ENCODE measurements at regions not wholly inside any gene's neighbourhood (a gene's known extent, or its start where the extent isn't known, plus 50 kb on each side); places are given as distances from the start of the nearest gene placed in this dataset.
A peak's percentile ranks its signal among the peaks of the same experiment; 100 is the strongest.

DNA sequence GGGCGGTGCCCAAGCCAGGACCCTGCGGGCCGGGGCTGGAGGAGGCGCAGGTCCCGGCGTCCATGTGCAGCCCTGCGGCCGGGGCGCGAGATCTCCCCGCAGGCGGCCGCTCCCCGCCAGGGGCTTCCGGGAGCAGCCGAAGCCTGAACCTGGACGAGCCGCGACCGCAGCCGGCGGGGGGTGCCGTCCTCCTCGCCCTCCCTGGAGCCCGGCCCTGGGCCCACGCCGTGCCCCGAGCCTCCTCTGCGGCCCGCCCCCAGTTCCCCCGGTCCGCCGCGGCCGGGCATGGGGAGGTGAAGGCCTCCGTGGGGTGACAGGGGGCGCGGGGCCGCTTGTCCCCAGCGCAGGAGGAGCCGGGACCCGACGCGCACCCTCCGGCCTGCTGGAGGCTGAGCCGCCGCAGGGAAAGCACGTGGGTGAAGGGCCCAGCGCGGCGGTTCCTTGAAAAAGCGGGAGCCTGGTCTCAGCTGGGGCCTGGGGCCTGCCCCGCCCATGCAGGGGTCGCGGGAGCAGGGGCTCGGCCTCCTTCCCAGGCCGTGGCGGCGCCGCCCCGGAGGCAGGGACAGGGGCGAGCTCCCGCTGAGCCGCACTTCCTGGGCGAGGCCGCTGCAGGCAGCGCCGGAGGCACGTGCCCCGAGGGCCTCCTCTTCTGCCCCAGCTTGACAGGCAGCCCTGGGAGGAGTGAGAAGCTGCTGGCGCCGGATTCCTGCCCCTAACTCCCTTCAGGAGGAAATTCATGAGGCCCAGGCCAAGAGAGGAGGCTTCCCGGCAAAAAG lies 55.6 kb upstream of the PPP2R5C start:
- TF ChIP-seq, protein P1, sequence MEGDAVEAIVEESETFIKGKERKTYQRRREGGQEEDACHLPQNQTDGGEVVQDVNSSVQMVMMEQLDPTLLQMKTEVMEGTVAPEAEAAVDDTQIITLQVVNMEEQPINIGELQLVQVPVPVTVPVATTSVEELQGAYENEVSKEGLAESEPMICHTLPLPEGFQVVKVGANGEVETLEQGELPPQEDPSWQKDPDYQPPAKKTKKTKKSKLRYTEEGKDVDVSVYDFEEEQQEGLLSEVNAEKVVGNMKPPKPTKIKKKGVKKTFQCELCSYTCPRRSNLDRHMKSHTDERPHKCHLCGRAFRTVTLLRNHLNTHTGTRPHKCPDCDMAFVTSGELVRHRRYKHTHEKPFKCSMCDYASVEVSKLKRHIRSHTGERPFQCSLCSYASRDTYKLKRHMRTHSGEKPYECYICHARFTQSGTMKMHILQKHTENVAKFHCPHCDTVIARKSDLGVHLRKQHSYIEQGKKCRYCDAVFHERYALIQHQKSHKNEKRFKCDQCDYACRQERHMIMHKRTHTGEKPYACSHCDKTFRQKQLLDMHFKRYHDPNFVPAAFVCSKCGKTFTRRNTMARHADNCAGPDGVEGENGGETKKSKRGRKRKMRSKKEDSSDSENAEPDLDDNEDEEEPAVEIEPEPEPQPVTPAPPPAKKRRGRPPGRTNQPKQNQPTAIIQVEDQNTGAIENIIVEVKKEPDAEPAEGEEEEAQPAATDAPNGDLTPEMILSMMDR (IDR thresholded peaks at IDR 0.05; ENCODE audit: unreplicated experiment), result no peak
- no peaks in the 10 kb centered on the region for H3K9me3 Mint-ChIP-seq
- H3K27ac Mint-ChIP-seq, result no peak overlapping the region
- H3K36me3 Mint-ChIP-seq, result no peaks in the 10 kb centered on the region
- H3K4me1 Mint-ChIP-seq, result peaks cover 4% of the 10 kb centered on the region
- H3K4me3 Mint-ChIP-seq, result peak overlapping the region; percentile 56
- peaks cover 46% of the 10 kb centered on the region for H3K27me3 Mint-ChIP-seq (ENCODE audit: low read depth)
- DNase-seq (ENCODE audit: low spot score in 2 of 2, unreplicated experiment in 2 of 2), result no peak

DNA sequence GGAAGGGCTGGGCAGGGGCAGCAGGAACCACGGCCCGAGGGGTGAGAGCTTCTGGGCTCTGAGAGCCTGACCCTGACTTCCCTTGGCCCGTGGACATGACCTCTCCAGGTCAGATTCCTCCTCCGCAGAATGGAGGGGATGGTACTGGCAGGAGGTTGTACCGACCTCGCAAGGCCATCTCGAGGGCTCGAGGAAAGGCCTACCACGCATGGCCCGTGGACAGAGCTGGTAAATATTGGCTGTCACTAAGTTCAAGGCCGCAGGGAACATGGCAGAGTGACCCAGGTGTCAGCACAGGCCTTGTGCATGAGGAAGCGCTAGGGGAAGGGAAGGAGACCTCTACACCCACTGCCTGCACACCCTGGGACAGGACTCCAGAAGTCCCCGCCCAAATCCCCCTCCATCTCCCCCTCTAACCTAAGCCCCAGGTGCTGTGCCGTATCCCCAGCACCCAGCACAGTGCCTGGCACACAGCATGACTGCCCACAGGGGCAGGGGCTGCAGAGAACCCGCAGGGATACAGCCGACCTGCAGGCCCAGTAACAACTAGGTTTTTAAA lies 54.9 kb upstream of the PPP2R5C start:
- H3K27me3 Mint-ChIP-seq (ENCODE audit: low read depth), result peaks cover 42% of the 10 kb centered on the region
- H3K4me1 Mint-ChIP-seq, result peaks cover 4% of the 10 kb centered on the region
- no peak overlapping the region for H3K4me3 Mint-ChIP-seq

DNA sequence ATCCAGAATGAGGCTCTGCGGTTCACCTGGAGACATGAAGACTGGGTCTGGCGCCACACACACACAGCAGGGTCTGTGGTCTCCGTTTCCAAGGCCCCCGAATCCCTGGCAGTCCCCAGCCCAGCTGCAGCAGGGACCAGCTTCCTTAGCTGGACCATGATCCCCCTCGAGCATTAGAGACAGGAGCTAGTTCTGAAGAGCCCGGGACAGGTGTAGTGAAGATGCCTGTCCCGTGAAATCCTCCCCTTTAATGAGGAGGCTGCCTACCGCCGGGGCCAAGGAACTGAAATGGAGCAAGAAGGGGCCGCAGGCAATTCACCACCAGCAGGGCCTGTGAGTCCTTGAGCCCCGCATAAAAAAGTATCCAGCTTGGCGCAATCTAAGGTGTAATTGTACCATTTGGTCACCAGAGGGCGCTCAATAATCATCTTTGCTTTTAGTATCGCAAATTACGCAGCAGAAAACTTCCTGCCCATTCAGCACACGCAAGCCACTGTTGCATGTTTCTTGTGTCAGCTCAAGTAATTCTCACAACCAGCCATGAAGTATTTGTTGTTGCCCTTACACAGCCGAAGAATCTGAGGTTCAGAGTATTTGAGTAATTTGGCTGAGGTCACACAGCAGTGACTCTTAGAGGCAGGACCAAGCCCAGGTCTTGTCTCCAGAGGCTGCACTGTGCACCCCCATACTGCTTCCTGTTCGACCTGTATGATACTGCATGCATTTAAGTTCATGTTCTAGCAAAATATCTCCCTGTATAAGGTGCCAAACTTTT lies 54.3 kb upstream of the PPP2R5C start:
- H3K27ac Mint-ChIP-seq, result no peak overlapping the region
- no peak overlapping the region for H3K4me3 Mint-ChIP-seq
- peaks cover 4% of the 10 kb centered on the region for H3K4me1 Mint-ChIP-seq
- no peaks in the 10 kb centered on the region for H3K9me3 Mint-ChIP-seq
- DNase-seq (ENCODE audit: low spot score in 2 of 2, unreplicated experiment in 2 of 2), result peak in 1 of 2 experiments; percentile 59
- TF ChIP-seq, protein P1 (IDR thresholded peaks at IDR 0.05; ENCODE audit: unreplicated experiment), result peak; percentile 99
- H3K36me3 Mint-ChIP-seq, result no peaks in the 10 kb centered on the region
- H3K27me3 Mint-ChIP-seq (ENCODE audit: low read depth), result peaks cover 36% of the 10 kb centered on the region

More for the DNA sequence above, 54.9 kb upstream of the PPP2R5C start:
- Mint-ChIP-seq H3K9me3 (no peaks in the 10 kb centered on the region), H3K27ac (no peak overlapping the region), H3K36me3 (no peaks in the 10 kb centered on the region)
- TF ChIP-seq, protein P1 (IDR thresholded peaks at IDR 0.05; ENCODE audit: unreplicated experiment), result no peak
- DNase-seq (ENCODE audit: low spot score in 2 of 2, unreplicated experiment in 2 of 2), result no peak

DNA sequence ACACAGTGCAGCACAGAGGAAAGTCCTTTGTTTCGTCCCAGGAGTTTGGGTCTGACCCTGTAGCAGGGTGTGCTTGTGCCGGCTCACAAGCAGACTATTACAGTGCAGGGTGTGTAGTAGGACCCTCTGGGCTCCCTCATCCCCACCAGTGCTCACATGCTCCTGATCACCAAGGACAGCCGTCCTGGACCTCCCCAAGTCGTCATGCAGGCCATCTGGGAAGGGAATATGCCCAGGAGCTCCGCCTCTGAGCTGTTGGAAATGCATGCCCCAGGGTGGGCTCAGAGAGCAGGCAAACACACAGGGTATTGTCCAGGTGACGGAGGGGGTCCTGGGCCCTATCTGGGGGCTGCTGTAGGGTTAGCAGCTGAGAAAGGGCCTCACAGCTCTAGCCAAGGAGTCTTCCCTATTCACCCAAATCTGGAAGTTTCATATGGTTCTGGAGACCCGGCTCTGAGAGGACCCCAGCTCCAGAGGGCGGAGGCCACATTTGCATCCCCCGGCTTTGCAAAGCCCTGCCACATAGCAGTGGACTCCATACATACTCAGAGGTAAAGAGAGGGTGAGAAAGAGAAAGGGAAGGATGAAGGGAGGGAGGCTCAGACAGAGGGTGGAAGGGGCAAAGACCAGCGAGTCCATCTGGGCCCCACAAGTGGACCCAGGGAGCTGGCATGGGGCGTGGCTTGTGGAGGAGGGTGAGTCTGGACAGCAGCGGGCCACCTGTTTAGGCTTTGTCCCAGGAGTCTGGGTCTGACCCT lies 53.5 kb upstream of the PPP2R5C start:
- no peaks in the 10 kb centered on the region for H3K9me3 Mint-ChIP-seq
- no peaks in the 10 kb centered on the region for H3K36me3 Mint-ChIP-seq
- peaks cover 28% of the 10 kb centered on the region for H3K27me3 Mint-ChIP-seq (ENCODE audit: low read depth)
- no peak overlapping the region for H3K4me3 Mint-ChIP-seq
- no peak for DNase-seq (ENCODE audit: low spot score in 2 of 2, unreplicated experiment in 2 of 2)
- TF ChIP-seq, protein P1 (IDR thresholded peaks at IDR 0.05; ENCODE audit: unreplicated experiment), result no peak
- peaks cover 4% of the 10 kb centered on the region for H3K4me1 Mint-ChIP-seq
- H3K27ac Mint-ChIP-seq, result no peak overlapping the region

DNA sequence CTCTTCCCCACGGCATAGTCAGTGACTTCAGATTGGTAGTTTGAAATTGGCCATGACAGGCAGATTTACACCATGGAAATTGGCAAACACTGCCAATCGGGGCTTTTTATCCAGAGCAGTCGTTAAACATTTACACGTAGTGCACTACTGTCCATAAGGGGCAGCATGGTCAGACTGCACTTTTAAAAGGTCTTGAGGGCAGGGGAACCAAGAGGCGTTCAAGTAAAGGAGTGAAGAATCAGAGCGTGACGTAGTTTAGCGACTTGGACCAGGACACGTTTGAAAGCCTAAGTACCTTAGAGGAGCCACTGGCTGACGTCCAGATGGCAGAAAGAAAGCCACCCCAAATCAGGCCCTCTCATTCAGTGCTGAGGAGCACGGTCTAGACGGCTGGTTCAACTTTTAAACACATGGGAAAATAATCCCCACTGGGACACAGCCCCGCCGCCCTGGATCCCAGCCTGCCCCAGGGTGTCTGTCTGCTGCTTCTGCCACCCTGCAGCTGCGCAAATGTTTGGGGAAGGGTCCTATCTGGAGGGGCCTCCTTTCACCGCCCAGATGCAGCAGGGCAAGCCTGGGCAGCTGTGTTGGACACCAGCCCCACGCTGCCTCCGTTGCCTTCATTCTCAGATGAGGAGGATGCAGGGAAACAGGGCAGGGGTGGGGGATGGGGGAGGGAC lies 52.5 kb upstream of the PPP2R5C start:
- H3K27ac Mint-ChIP-seq, result no peak overlapping the region

More for the DNA sequence above, 52.5 kb upstream of the PPP2R5C start:
- Mint-ChIP-seq H3K27me3 (ENCODE audit: low read depth) (peaks cover 20% of the 10 kb centered on the region), H3K36me3 (no peaks in the 10 kb centered on the region), H3K4me1 (peaks cover 4% of the 10 kb centered on the region), H3K9me3 (peaks cover 4% of the 10 kb centered on the region), H3K4me3 (no peak overlapping the region)
- TF ChIP-seq, protein P1 (IDR thresholded peaks at IDR 0.05; ENCODE audit: unreplicated experiment), result no peak
- DNase-seq (ENCODE audit: low spot score in 2 of 2, unreplicated experiment in 2 of 2), result no peak

All from mesothelial cell of epicardium (in vitro differentiated cells).